Spleen (tissue), 7 donors: ENCODE measurements at regions not wholly inside any gene's neighbourhood (a gene's known extent, or its start where the extent isn't known, plus 50 kb on each side); places are given as distances from the start of the nearest gene placed in this dataset.

Experiments
- POLR2A ChIP-seq, 3 donors: fragments of 450-650 bp; IDR thresholded peaks; one replicate each; pipeline ENCODE4 v1.5.1; 2017; ENCODE audit warnings: antibody characterized with exemption in 3 of 3, mild to moderate bottlenecking in 1 of 3
- POLR2AphosphoS5 ChIP-seq, 3 donors: sonication (generic); formaldehyde crosslinking; IDR thresholded peaks; one replicate each; pipeline ENCODE4 v1.5.1; 2017; ENCODE audit warnings: antibody characterized with exemption in 3 of 3
- TF ChIP-seq, protein P1 (sequence below), 11 experiments: fragments of 200-600 bp in 7 of 11; fragments of 450-650 bp in 4 of 11; sonication (generic) in 4 of 11; IDR thresholded peaks in 8 of 11; conservative IDR thresholded peaks in 3 of 11; 1 replicate in 7 of 11; 2 replicates in 4 of 11; pipeline versions ENCODE4 v1.4.0 to v1.8.0; 2016 to 2021; ENCODE audit warnings: antibody characterized with exemption in 11 of 11, inconsistent platforms in 4 of 11, mild to moderate bottlenecking in 1 of 11
- donor health status: DM: no; HTN: no; CAD: no; lungs with moderate emphysema.
- donor health status: DM: no; HTN: no; CAD: no.
- donor health status: DM: no; HTN: no; CAD: no.

DNA sequence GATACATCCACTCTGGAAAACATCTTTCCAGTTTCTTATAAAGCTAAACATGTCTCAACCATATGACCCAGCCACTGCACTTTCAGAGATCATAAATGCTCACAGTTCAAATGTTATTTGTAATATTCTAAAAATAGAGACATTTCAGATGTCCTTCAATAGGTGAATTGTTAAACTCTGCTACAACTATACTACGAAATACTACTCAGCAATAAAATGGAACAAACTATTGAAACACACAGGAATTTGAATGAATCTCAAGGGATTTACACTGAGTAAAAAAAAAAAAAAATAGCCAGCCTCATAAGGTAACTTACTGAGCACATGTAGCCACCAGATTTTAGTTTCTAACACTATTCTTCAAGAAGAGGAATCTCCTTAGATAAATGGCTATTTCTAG lies 253.9 kb downstream of the PCDH18 start:
- TF ChIP-seq, protein P1, sequence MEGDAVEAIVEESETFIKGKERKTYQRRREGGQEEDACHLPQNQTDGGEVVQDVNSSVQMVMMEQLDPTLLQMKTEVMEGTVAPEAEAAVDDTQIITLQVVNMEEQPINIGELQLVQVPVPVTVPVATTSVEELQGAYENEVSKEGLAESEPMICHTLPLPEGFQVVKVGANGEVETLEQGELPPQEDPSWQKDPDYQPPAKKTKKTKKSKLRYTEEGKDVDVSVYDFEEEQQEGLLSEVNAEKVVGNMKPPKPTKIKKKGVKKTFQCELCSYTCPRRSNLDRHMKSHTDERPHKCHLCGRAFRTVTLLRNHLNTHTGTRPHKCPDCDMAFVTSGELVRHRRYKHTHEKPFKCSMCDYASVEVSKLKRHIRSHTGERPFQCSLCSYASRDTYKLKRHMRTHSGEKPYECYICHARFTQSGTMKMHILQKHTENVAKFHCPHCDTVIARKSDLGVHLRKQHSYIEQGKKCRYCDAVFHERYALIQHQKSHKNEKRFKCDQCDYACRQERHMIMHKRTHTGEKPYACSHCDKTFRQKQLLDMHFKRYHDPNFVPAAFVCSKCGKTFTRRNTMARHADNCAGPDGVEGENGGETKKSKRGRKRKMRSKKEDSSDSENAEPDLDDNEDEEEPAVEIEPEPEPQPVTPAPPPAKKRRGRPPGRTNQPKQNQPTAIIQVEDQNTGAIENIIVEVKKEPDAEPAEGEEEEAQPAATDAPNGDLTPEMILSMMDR (IDR thresholded peaks at IDR 0.05 in 8 of 11, conservative IDR thresholded peaks at IDR 0.05 in 3 of 11), result no peak
- TF ChIP-seq POLR2AphosphoS5 (IDR thresholded peaks at IDR 0.05) (no peak), POLR2A (IDR thresholded peaks at IDR 0.05) (no peak)
